ENCODE measurements at regions not wholly inside any gene's neighbourhood (a gene's known extent, or its start where the extent isn't known, plus 50 kb on each side); places are given as distances from the start of the nearest gene placed in this dataset. TPM values are rescaled to one million over a fixed set of nuclear protein-coding genes. Genes with fewer than 3 reads are reported as not detected.

DNA sequence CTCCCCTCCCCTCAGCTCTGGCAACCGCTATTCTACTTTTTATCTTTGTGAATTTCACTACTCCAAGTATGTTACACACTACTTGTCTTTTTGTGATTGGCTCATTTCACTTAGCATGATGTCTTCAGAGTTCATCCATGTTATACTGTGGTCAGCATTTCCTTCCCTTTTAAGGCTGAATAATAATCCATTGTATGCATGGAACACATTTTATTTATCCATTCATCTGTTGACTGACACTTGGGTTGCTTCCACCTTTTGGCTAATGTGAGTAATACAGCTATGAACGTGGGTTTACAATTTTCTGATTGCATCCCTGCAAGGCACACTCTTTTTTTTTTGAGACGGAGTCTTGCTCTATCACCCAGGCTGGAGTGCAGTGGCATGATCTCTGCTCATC lies 53.0 kb upstream of the FUT8 start:
- Histone ChIP-seq H3K27ac (ENCODE audit: low read depth in 1 of 2, low read length in 1 of 2) (no peak overlapping the region), H3K9me3 (ENCODE audit: control insufficient read depth in 4 of 4, insufficient read depth in 3 of 4, low read length in 3 of 4) (no peaks in the 10 kb centered on the region), H3K4me1 (ENCODE audit: control insufficient read depth in 5 of 5, insufficient read depth in 5 of 5, low read length in 5 of 5) (peaks cover 0 to 12% (median 0%) of the 10 kb centered on the region in 5 donors), H3K36me3 (ENCODE audit: control insufficient read depth in 4 of 4, insufficient read depth in 4 of 4, low read length in 4 of 4) (no peaks in the 10 kb centered on the region), H3K9ac (ENCODE audit: insufficient read depth in 1 of 2, low read length in 2 of 2) (no peak overlapping the region), H3K27me3 (ENCODE audit: control insufficient read depth in 3 of 3, insufficient read depth in 3 of 3, low read length in 2 of 3) (no peaks in the 10 kb centered on the region), H3K4me3 (no peak overlapping the region)
- 58 to 59% methylated on average over 3 of the region's 3 CpGs for WGBS, 2 donors
- TF ChIP-seq, protein P1, sequence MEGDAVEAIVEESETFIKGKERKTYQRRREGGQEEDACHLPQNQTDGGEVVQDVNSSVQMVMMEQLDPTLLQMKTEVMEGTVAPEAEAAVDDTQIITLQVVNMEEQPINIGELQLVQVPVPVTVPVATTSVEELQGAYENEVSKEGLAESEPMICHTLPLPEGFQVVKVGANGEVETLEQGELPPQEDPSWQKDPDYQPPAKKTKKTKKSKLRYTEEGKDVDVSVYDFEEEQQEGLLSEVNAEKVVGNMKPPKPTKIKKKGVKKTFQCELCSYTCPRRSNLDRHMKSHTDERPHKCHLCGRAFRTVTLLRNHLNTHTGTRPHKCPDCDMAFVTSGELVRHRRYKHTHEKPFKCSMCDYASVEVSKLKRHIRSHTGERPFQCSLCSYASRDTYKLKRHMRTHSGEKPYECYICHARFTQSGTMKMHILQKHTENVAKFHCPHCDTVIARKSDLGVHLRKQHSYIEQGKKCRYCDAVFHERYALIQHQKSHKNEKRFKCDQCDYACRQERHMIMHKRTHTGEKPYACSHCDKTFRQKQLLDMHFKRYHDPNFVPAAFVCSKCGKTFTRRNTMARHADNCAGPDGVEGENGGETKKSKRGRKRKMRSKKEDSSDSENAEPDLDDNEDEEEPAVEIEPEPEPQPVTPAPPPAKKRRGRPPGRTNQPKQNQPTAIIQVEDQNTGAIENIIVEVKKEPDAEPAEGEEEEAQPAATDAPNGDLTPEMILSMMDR (IDR thresholded peaks at IDR 0.05; ENCODE audit: control extremely low read depth, extremely low read depth), result no peak
- DNase-seq (no peak), ATAC-seq (ENCODE audit: insufficient read depth, low FRiP score) (no peak)

DNA sequence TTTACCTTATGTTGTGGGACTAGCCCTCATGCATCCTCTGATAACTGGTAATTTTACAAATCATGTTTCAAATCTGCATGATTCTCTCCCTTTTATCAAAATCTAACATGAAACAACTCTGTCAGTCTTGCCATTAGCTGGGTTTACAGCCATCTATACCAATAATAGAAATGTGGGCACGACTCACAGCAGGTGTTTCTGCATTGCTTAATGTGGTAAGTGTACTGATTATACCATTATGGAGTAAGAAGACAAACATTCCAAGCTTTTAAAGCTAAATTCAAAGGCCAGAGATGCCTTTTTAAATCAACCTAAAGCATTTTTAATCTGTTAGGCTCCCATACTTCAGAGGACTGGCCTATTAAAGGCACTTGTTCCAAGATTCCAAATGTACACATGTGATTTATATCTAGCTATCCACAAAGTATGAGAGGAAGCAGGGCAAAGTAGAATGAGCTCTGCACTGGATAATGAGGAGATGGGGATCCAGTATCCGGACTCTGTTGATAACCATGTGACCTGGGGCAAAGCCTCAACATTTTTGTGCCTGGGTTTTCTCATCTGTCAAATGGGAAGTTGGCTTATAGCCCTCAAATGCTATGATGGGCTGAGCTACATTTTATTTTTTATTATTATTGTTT lies 52.3 kb upstream of the FUT8 start:
- Histone ChIP-seq H3K9me3 (ENCODE audit: control insufficient read depth in 4 of 4, insufficient read depth in 3 of 4, low read length in 3 of 4) (no peaks in the 10 kb centered on the region), H3K9ac (ENCODE audit: insufficient read depth in 1 of 2, low read length in 2 of 2) (no peak overlapping the region), H3K4me1 (ENCODE audit: control insufficient read depth in 5 of 5, insufficient read depth in 5 of 5, low read length in 5 of 5) (peaks cover 0 to 8% (median 0%) of the 10 kb centered on the region in 5 donors), H3K27me3 (ENCODE audit: control insufficient read depth in 3 of 3, insufficient read depth in 3 of 3, low read length in 2 of 3) (no peaks in the 10 kb centered on the region), H3K27ac (ENCODE audit: low read depth in 1 of 2, low read length in 1 of 2) (no peak overlapping the region), H3K4me3 (no peak overlapping the region), H3K36me3 (ENCODE audit: control insufficient read depth in 4 of 4, insufficient read depth in 4 of 4, low read length in 4 of 4) (no peaks in the 10 kb centered on the region)
- WGBS, 2 donors, result 60 to 80% methylated on average over 2 of the region's 2 CpGs
- ATAC-seq (ENCODE audit: insufficient read depth, low FRiP score) (no peak), DNase-seq (peak in 1 of 3 donors; percentile 11)
- TF ChIP-seq, protein P1 (IDR thresholded peaks at IDR 0.05; ENCODE audit: control extremely low read depth, extremely low read depth), result no peak

DNA sequence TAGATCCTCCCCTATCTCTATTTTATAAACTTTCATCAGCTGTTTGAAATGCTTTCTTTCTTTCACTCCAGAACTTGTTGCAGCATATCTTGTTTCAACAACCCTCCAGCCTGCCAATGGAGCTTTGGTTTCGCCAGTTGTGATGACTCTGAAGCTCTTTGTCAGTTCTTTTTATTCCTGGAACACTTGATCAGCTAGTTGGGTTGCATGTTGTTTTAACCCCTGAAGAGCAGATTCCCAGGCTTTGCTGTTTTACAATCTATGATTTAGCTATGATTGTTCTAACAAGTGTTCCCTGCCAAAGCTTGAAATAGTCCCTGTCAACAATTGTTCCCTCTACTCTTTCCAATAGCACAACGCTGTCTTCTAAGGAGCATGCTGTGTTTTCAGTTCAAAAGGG lies 50.6 kb upstream of the FUT8 start:
- Histone ChIP-seq H3K27ac (ENCODE audit: low read depth in 1 of 2, low read length in 1 of 2) (no peak overlapping the region), H3K4me3 (no peak overlapping the region), H3K4me1 (ENCODE audit: control insufficient read depth in 5 of 5, insufficient read depth in 5 of 5, low read length in 5 of 5) (peaks cover 0 to 8% (median 0%) of the 10 kb centered on the region in 5 donors), H3K9me3 (ENCODE audit: control insufficient read depth in 4 of 4, insufficient read depth in 3 of 4, low read length in 3 of 4) (no peaks in the 10 kb centered on the region), H3K27me3 (ENCODE audit: control insufficient read depth in 3 of 3, insufficient read depth in 3 of 3, low read length in 2 of 3) (no peaks in the 10 kb centered on the region), H3K9ac (ENCODE audit: insufficient read depth in 1 of 2, low read length in 2 of 2) (no peak overlapping the region), H3K36me3 (ENCODE audit: control insufficient read depth in 4 of 4, insufficient read depth in 4 of 4, low read length in 4 of 4) (no peaks in the 10 kb centered on the region)
- DNase-seq (peak; percentile 69 to 93 (median 88)), ATAC-seq (ENCODE audit: insufficient read depth, low FRiP score) (peak; percentile 39)
- TF ChIP-seq, protein P1 (IDR thresholded peaks at IDR 0.05; ENCODE audit: control extremely low read depth, extremely low read depth), result no peak
- 57 to 76% methylated on average over 2 of the region's 2 CpGs for WGBS, 2 donors

Small RNA genes in the stretch of these regions (small RNA-seq; reads per million reads assigned to genes)
- gene AL355076.1 (ENCODE audit: low replicate concordance) (not detected), gene MIR4708 (ENCODE audit: low replicate concordance) (0.08 reads per million)

Measured in lung (tissue), 12 donors.